ENCODE measurements at regions not wholly inside any gene's neighbourhood (a gene's known extent, or its start where the extent isn't known, plus 50 kb on each side); places are given as distances from the start of the nearest gene placed in this dataset.

DNA sequence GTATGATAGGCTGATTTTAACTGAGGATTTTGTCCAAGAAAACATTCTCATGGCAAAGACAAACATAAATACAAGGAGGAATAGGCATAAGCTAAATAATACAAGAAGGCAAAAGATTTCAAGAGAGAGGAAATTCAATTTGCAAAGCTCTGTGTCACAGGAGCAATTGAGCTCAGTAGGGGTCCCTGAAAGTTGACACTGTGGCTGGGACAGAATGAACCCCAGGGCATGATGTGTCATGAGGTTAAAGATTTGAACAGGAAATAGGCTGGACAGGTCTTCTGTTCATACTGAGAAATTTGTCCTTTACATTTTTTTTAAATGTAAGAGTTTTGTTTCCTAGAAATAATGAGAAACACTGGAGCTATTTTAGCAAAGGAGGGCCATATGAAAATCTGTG, 555.4 kb upstream of the NEGR1 start:
- TF ChIP-seq SP1 (IDR thresholded peaks at IDR 0.05; ENCODE audit: low read depth, low read length) (no peak), TAF1 (IDR thresholded peaks at IDR 0.05; ENCODE audit: borderline replicate concordance, low read depth, low read length) (no peak), NFIC (IDR thresholded peaks at IDR 0.05; ENCODE audit: low read depth, low read length) (no peak), BHLHE40 (IDR thresholded peaks at IDR 0.05; ENCODE audit: borderline replicate concordance in 1 of 2, low read depth in 2 of 2, low read length in 1 of 2) (no peak), RAD21 (IDR thresholded peaks at IDR 0.05; ENCODE audit: insufficient read depth, low read depth, low read length) (no peak), CBFB (IDR thresholded peaks at IDR 0.05; ENCODE audit: low read depth) (no peak), MYC (IDR thresholded peaks at IDR 0.05; ENCODE audit: insufficient read depth, insufficient read length, insufficient replicate concordance, low read length, severe bottlenecking) (no peak), POLR2A (IDR thresholded peaks at IDR 0.05; ENCODE audit: low read depth, low read length) (no peak)
- TF ChIP-seq, protein P1, sequence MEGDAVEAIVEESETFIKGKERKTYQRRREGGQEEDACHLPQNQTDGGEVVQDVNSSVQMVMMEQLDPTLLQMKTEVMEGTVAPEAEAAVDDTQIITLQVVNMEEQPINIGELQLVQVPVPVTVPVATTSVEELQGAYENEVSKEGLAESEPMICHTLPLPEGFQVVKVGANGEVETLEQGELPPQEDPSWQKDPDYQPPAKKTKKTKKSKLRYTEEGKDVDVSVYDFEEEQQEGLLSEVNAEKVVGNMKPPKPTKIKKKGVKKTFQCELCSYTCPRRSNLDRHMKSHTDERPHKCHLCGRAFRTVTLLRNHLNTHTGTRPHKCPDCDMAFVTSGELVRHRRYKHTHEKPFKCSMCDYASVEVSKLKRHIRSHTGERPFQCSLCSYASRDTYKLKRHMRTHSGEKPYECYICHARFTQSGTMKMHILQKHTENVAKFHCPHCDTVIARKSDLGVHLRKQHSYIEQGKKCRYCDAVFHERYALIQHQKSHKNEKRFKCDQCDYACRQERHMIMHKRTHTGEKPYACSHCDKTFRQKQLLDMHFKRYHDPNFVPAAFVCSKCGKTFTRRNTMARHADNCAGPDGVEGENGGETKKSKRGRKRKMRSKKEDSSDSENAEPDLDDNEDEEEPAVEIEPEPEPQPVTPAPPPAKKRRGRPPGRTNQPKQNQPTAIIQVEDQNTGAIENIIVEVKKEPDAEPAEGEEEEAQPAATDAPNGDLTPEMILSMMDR (IDR thresholded peaks at IDR 0.05 in 2 of 3, conservative IDR thresholded peaks at IDR 0.05 in 1 of 3; ENCODE audit: control insufficient read depth in 2 of 3, extremely low read depth in 1 of 3, insufficient read depth in 1 of 3, low read depth in 3 of 3, low read length in 3 of 3): no peak
